IMR-90 (cell line): ENCODE measurements at regions not wholly inside any gene's neighbourhood (a gene's known extent, or its start where the extent isn't known, plus 50 kb on each side); places are given as distances from the start of the nearest gene placed in this dataset.

Source experiments
- ATAC-seq: fragments of 200-7000 bp; cut with Tn5 transposase; 2 replicates; pipeline ENCODE4 v1.9.1; 2020; ENCODE audit warnings: low read depth, mild to moderate bottlenecking, moderate library complexity
- BruUV-seq: library from RNA; stranded (reverse); fragments of 400-500 nt; replicated peaks from 2 replicates; lab custom pipeline; 2021; lab: Mats Ljungman, UMichigan
- CTCF ChIA-PET: fragments of 300-600 bp; formaldehyde crosslinking; extraction: SDS; loops from one replicate; lab custom pipeline; 2021; ENCODE audit warnings: antibody characterized with exemption; lab: Yijun Ruan, JAX
- POLR2A ChIA-PET: fragments of 300-600 bp; sonication (Branson Sonifier 250); formaldehyde crosslinking; loops from one replicate; lab custom pipeline; 2022; ENCODE audit warnings: antibody characterized with exemption; ENCODE audit not compliant: unreplicated experiment; lab: Charles Lee
- DNase-seq: peaks from one replicate; pipeline ENCODE4 v3.0.0; 2013
- H2AFZ ChIP-seq: replicated peaks from 2 replicates; pipeline ENCODE3; 2013; ENCODE audit warnings: low read length, mild to moderate bottlenecking; ENCODE audit not compliant: poor library complexity
- H2AK5ac ChIP-seq: 2 replicates; pipeline ENCODE4 v1.6.1; 2013; ENCODE audit warnings: low read depth, low read length, inconsistent platforms
- H2AK9ac ChIP-seq: replicated peaks from 2 replicates; pipeline ENCODE3; 2013; ENCODE audit warnings: mild to moderate bottlenecking, low read depth, low read length, moderate library complexity; ENCODE audit not compliant: poor library complexity
- H2BK120ac ChIP-seq: 2 replicates; pipeline ENCODE4 v1.6.1; 2013; ENCODE audit warnings: low read depth, low read length, inconsistent platforms
- H2BK15ac ChIP-seq: 3 replicates; pipeline ENCODE4 v1.6.1; 2013; ENCODE audit warnings: low read depth, low read length, inconsistent platforms
- H2BK20ac ChIP-seq: 2 replicates; pipeline ENCODE4 v1.6.1; 2013; ENCODE audit warnings: low read depth, mild to moderate bottlenecking, inconsistent platforms, low read length, moderate library complexity
- H2BK5ac ChIP-seq: 2 replicates; pipeline ENCODE4 v1.6.1; 2013; ENCODE audit warnings: mild to moderate bottlenecking, low read depth, low read length, inconsistent platforms; ENCODE audit not compliant: poor library complexity, severe bottlenecking
- H3K14ac ChIP-seq: replicated peaks from 2 replicates; pipeline ENCODE4 v1.6.1; 2013; ENCODE audit warnings: low read depth, low read length, inconsistent platforms
- H3K18ac ChIP-seq: 2 replicates; pipeline ENCODE4 v1.6.1; 2013; ENCODE audit warnings: low read depth, low read length, control low read depth
- H3K23ac ChIP-seq: 2 replicates; pipeline ENCODE4 v1.6.1; 2013; ENCODE audit warnings: low read depth, low read length, inconsistent platforms
- H3K27ac ChIP-seq: 2 replicates; pipeline ENCODE4 v1.5.1; 2013; ENCODE audit warnings: mild to moderate bottlenecking, control low read depth, low read length; ENCODE audit not compliant: insufficient read depth
- H3K27me3 ChIP-seq: 2 replicates; pipeline ENCODE4 v1.6.1; 2013; ENCODE audit warnings: low read length; ENCODE audit not compliant: control insufficient read depth, insufficient read depth
- H3K36me3 ChIP-seq: 2 replicates; pipeline ENCODE4 v1.6.1; 2013; ENCODE audit warnings: low read length, mixed read lengths; ENCODE audit not compliant: control insufficient read depth, insufficient read depth
- H3K4ac ChIP-seq: 2 replicates; pipeline ENCODE4 v1.6.1; 2013; ENCODE audit warnings: low read depth, low read length, inconsistent platforms
- H3K4me1 ChIP-seq: 2 replicates; pipeline ENCODE4 v1.6.1; 2013; ENCODE audit warnings: low read length, mixed read lengths; ENCODE audit not compliant: control insufficient read depth, insufficient read depth
- H3K4me2 ChIP-seq: 2 replicates; pipeline ENCODE4 v1.6.1; 2013; ENCODE audit warnings: low read depth, mild to moderate bottlenecking, control low read depth, low read length, moderate library complexity
- H3K4me3 ChIP-seq: 2 replicates; pipeline ENCODE4 v1.5.1; 2013; ENCODE audit warnings: low read depth, mild to moderate bottlenecking, control low read depth, low read length, moderate library complexity; ENCODE audit not compliant: insufficient read depth
- H3K56ac ChIP-seq: 2 replicates; pipeline ENCODE4 v1.6.1; 2013; ENCODE audit warnings: low read length, inconsistent platforms; ENCODE audit not compliant: insufficient read depth; ENCODE audit errors: extremely low read depth
- H3K79me1 ChIP-seq, 2 experiments: 2 replicates each; pipeline ENCODE4 v1.6.1; 2013; ENCODE audit warnings: low read length in 2 of 2, inconsistent platforms in 1 of 2, low read depth in 1 of 2
- H3K9ac ChIP-seq: 2 replicates; pipeline ENCODE4 v1.6.1; 2013; ENCODE audit warnings: low read depth, low read length, control low read depth
- H3K9me1 ChIP-seq: 2 replicates; pipeline ENCODE4 v1.6.1; 2013; ENCODE audit warnings: low read length, inconsistent platforms; ENCODE audit not compliant: insufficient read depth
- H3K9me3 ChIP-seq: 2 replicates; pipeline ENCODE4 v1.6.1; 2013; ENCODE audit warnings: low read length; ENCODE audit not compliant: control insufficient read depth, insufficient read depth
- H4K20me1 ChIP-seq: 2 replicates; pipeline ENCODE4 v1.6.1; 2013; ENCODE audit warnings: low read length, inconsistent platforms; ENCODE audit not compliant: insufficient read depth
- H4K5ac ChIP-seq: 2 replicates; pipeline ENCODE4 v1.6.1; 2013; ENCODE audit warnings: mild to moderate bottlenecking, low read depth, low read length, control low read depth
- H4K8ac ChIP-seq, 2 experiments: 2 replicates each; pipeline ENCODE4 v1.6.1; 2013; ENCODE audit warnings: low read depth in 2 of 2, low read length in 2 of 2, control low read depth in 1 of 2, inconsistent platforms in 1 of 2
- H4K91ac ChIP-seq: 2 replicates; pipeline ENCODE4 v1.6.1; 2013; ENCODE audit warnings: low read depth, low read length, inconsistent platforms; ENCODE audit not compliant: insufficient read depth
- BHLHE40 ChIP-seq: fragments of 150-350 bp; IDR thresholded peaks from 2 replicates; pipeline ENCODE4 v1.6.1; 2016; ENCODE audit warnings: mild to moderate bottlenecking, low read depth, low read length
- CHD1 ChIP-seq: IDR thresholded peaks from 2 replicates; pipeline ENCODE4 v1.6.1; 2012; ENCODE audit warnings: low read depth, low read length, improper control_type of control experiment
- MAFK ChIP-seq: IDR thresholded peaks from 2 replicates; pipeline ENCODE4 v1.6.1; 2012; ENCODE audit warnings: low read depth, low read length, improper control_type of control experiment
- MAZ ChIP-seq: IDR thresholded peaks from 2 replicates; pipeline ENCODE4 v1.6.1; 2012; ENCODE audit warnings: low read depth, mild to moderate bottlenecking, low read length, improper control_type of control experiment, moderate library complexity, borderline replicate concordance
- MXI1 ChIP-seq: IDR thresholded peaks from 2 replicates; pipeline ENCODE4 v1.6.1; 2012; ENCODE audit warnings: low read depth, mild to moderate bottlenecking, low read length, moderate library complexity, borderline replicate concordance
- NFE2L2 ChIP-seq: fragments of 150-350 bp; IDR thresholded peaks from 2 replicates; pipeline ENCODE4 v1.6.1; 2016; ENCODE audit warnings: low read depth, mild to moderate bottlenecking, low read length
- POLR2A ChIP-seq: IDR thresholded peaks from 2 replicates; pipeline ENCODE4 v1.6.1; 2012; ENCODE audit warnings: mild to moderate bottlenecking, low read depth, low read length
- RFX5 ChIP-seq: IDR thresholded peaks from 2 replicates; pipeline ENCODE4 v1.8.0; 2012; ENCODE audit warnings: low read depth, mild to moderate bottlenecking, low read length, moderate library complexity
- WGBS, 2 experiments: methylation state at CpG; one replicate each; pipeline versions ENCODE4 v1.1.5 to v1.1.7; 2013; ENCODE audit warnings: missing lambda C conversion rate in 2 of 2; ENCODE audit not compliant: insufficient read length in 1 of 2; ENCODE audit errors: extremely low coverage in 2 of 2; 5-methylcytosine and 5-hydroxymethylcytosine counted together
- dilution Hi-C: fragments of 300-500 bp; cut with HindIII; formaldehyde crosslinking; loops from one replicate; pipeline ENCODE4 v1.14.3; 2018; ENCODE audit warnings: low sequenced_read_pairs; ENCODE audit not compliant: unreplicated experiment
- in situ Hi-C: fragments of 300-500 bp; cut with MboI; formaldehyde crosslinking; loops from 3 replicates; pipeline ENCODE4 v1.14.3; 2019; ENCODE audit warnings: low sequenced_read_pairs, inconsistent platforms, mixed read lengths
- intact Hi-C: fragments of 100-400 bp; cut with micrococcal nuclease; formaldehyde crosslinking; loops from 2 replicates; pipeline ENCODE4 v1.10.0; 2022
- TF ChIP-seq, protein P1 (sequence below): fragments of 150-350 bp; IDR thresholded peaks from 2 replicates; pipeline ENCODE4 v1.6.1; 2017; ENCODE audit warnings: mild to moderate bottlenecking, antibody characterized with exemption, low read length, low read depth
- TF ChIP-seq, protein P2 (sequence below): fragments of 150-350 bp; IDR thresholded peaks from 2 replicates; pipeline ENCODE4 v1.6.1; 2016; ENCODE audit warnings: low read depth, mild to moderate bottlenecking, low read length, moderate library complexity, borderline replicate concordance
- TF ChIP-seq, protein P3 (sequence below): conservative IDR thresholded peaks from 2 replicates; pipeline ENCODE4 v1.5.1; 2012; ENCODE audit warnings: mild to moderate bottlenecking, low read depth, low read length, improper control_type of control experiment

DNA sequence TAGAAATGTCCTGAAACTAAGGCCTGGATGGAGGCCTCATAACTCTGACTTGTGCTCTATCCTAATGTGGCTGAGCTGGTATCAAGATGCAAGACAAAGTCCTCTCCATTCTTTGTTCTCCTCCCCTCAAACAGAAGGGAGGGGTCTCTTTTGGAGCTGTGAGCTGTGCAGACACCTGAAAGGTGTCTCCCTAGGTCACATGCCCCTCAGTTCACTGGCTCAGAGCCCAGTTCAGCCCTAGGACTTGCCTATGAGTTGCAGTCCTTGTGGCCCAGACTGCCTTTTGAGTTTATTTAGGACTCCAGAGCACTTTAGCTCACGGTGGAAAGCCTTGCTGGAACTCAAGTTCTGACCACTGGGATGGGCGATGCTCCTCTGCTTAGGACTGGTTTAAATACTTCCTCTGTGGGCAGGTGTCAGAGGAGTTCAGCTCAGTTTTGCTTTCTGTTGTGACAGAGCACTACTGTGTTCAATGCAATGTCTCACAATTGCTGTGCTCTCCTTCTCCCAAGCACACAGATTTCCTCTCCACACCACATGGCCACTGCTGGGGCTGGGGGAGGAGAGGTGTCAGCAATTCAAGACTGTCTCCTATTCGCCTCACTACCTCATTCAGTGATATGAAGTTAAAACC, 84.8 kb upstream of the ZNF827 start:
- no peak overlapping the region for H3K23ac ChIP-seq
- no peaks in the 10 kb centered on the region for H3K4me1 ChIP-seq
- no peak overlapping the region for H3K4me2 ChIP-seq
- H4K5ac ChIP-seq = no peak overlapping the region
- no peaks in the 10 kb centered on the region for H3K79me1 ChIP-seq
- H3K9ac ChIP-seq = no peak overlapping the region
- no peaks in the 10 kb centered on the region for H4K20me1 ChIP-seq
- no peak overlapping the region for H2AFZ ChIP-seq
- H4K91ac ChIP-seq = no peak overlapping the region
- no peak overlapping the region for H2BK20ac ChIP-seq
- no TSS peak for BruUV-seq
- H2BK120ac ChIP-seq = no peak overlapping the region
- in situ Hi-C loops = no loop called here
- ATAC-seq (no peak), DNase-seq (no peak)
- H3K9me1 ChIP-seq = no peaks in the 10 kb centered on the region
- H2AK5ac ChIP-seq = no peak overlapping the region
- POLR2A ChIA-PET = no interaction called here
- intact Hi-C loops = no loop called here
- H3K27me3 ChIP-seq = no peaks in the 10 kb centered on the region
- TF ChIP-seq RFX5 (no peak), CHD1 (no peak), POLR2A (no peak), NFE2L2 (no peak), BHLHE40 (no peak), MAFK (no peak), MXI1 (no peak), MAZ (no peak)
- TF ChIP-seq, protein P1, sequence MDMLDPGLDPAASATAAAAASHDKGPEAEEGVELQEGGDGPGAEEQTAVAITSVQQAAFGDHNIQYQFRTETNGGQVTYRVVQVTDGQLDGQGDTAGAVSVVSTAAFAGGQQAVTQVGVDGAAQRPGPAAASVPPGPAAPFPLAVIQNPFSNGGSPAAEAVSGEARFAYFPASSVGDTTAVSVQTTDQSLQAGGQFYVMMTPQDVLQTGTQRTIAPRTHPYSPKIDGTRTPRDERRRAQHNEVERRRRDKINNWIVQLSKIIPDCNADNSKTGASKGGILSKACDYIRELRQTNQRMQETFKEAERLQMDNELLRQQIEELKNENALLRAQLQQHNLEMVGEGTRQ = no peak
- TF ChIP-seq, protein P2, sequence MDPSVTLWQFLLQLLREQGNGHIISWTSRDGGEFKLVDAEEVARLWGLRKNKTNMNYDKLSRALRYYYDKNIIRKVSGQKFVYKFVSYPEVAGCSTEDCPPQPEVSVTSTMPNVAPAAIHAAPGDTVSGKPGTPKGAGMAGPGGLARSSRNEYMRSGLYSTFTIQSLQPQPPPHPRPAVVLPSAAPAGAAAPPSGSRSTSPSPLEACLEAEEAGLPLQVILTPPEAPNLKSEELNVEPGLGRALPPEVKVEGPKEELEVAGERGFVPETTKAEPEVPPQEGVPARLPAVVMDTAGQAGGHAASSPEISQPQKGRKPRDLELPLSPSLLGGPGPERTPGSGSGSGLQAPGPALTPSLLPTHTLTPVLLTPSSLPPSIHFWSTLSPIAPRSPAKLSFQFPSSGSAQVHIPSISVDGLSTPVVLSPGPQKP = no peak
- TF ChIP-seq, protein P3, sequence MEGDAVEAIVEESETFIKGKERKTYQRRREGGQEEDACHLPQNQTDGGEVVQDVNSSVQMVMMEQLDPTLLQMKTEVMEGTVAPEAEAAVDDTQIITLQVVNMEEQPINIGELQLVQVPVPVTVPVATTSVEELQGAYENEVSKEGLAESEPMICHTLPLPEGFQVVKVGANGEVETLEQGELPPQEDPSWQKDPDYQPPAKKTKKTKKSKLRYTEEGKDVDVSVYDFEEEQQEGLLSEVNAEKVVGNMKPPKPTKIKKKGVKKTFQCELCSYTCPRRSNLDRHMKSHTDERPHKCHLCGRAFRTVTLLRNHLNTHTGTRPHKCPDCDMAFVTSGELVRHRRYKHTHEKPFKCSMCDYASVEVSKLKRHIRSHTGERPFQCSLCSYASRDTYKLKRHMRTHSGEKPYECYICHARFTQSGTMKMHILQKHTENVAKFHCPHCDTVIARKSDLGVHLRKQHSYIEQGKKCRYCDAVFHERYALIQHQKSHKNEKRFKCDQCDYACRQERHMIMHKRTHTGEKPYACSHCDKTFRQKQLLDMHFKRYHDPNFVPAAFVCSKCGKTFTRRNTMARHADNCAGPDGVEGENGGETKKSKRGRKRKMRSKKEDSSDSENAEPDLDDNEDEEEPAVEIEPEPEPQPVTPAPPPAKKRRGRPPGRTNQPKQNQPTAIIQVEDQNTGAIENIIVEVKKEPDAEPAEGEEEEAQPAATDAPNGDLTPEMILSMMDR = no peak
- WGBS, 2 experiments = no CpG with 5 or more reads among the region's 3 CpGs
- no peak overlapping the region for H3K27ac ChIP-seq
- no peak overlapping the region for H2BK15ac ChIP-seq
- H2AK9ac ChIP-seq = no peak overlapping the region
- H3K18ac ChIP-seq = no peak overlapping the region
- H3K14ac ChIP-seq = no peak overlapping the region
- no peak overlapping the region for H3K56ac ChIP-seq
- H3K36me3 ChIP-seq = no peaks in the 10 kb centered on the region
- H3K4ac ChIP-seq = no peak overlapping the region
- H2BK5ac ChIP-seq = no peak overlapping the region
- no peak overlapping the region for H3K4me3 ChIP-seq
- H4K8ac ChIP-seq = no peak overlapping the region
- dilution Hi-C loops = no loop called here
- CTCF ChIA-PET = no interaction called here
- H3K9me3 ChIP-seq = no peaks in the 10 kb centered on the region
